KMS-11 (cell line): ENCODE measurements at regions not wholly inside any gene's neighbourhood (a gene's known extent, or its start where the extent isn't known, plus 50 kb on each side); places are given as distances from the start of the nearest gene placed in this dataset.
"Not testable (repeated sequence)": the region's sequence is repeated elsewhere in the genome, so short reads cannot be mapped to it uniquely, and the experiment has no call there.

Source experiments
- H2AFZ ChIP-seq: fragments of 200-600 bp; sonication (generic); 2 replicates; pipeline ENCODE4 v1.6.1; 2016; ENCODE audit warnings: antibody characterized with exemption, mixed run types, low read depth
- H3K27ac ChIP-seq: fragments of 200-600 bp; sonication (generic); 2 replicates; pipeline ENCODE4 v1.6.1; 2016; ENCODE audit warnings: mild to moderate bottlenecking, mixed run types
- H3K27me3 ChIP-seq: fragments of 200-600 bp; sonication (generic); 2 replicates; pipeline ENCODE4 v1.6.1; 2017; ENCODE audit warnings: mild to moderate bottlenecking, low read depth, mixed run types, moderate library complexity; ENCODE audit not compliant: insufficient read depth
- H3K36me3 ChIP-seq: fragments of 200-600 bp; sonication (generic); 2 replicates; pipeline ENCODE4 v1.6.1; 2017; ENCODE audit warnings: mild to moderate bottlenecking, mixed run types; ENCODE audit not compliant: insufficient read depth
- H3K4me1 ChIP-seq: fragments of 200-600 bp; sonication (generic); 2 replicates; pipeline ENCODE4 v1.6.1; 2016; ENCODE audit warnings: mild to moderate bottlenecking, low read depth, mixed run types; ENCODE audit not compliant: poor library complexity, severe bottlenecking
- H3K4me2 ChIP-seq: fragments of 200-600 bp; sonication (generic); 2 replicates; pipeline ENCODE4 v1.7.0; 2016; ENCODE audit warnings: mild to moderate bottlenecking, mixed run types
- H3K4me3 ChIP-seq: fragments of 200-600 bp; sonication (generic); IDR thresholded peaks from 2 replicates; pipeline ENCODE4 v1.6.1; 2017; ENCODE audit warnings: low read depth, low read length, mixed read lengths; ENCODE audit not compliant: insufficient read depth
- H3K79me2 ChIP-seq: fragments of 200-600 bp; sonication (generic); 2 replicates; pipeline ENCODE4 v1.6.1; 2016; ENCODE audit warnings: low read depth, mixed run types; ENCODE audit not compliant: insufficient read depth
- H3K9ac ChIP-seq: fragments of 200-600 bp; sonication (generic); 2 replicates; pipeline ENCODE4 v1.6.1; 2016; ENCODE audit warnings: mild to moderate bottlenecking, mixed run types
- H4K20me1 ChIP-seq: fragments of 200-600 bp; sonication (generic); 2 replicates; pipeline ENCODE4 v1.6.1; 2016; ENCODE audit warnings: mild to moderate bottlenecking, mixed run types; ENCODE audit not compliant: insufficient read depth
- TF ChIP-seq, protein P1 (sequence below): fragments of 200-600 bp; sonication (generic); conservative IDR thresholded peaks from 2 replicates; pipeline ENCODE4 v1.6.1; 2017; ENCODE audit warnings: low read depth, mild to moderate bottlenecking, antibody characterized with exemption, low read length, moderate library complexity, mixed read lengths

DNA sequence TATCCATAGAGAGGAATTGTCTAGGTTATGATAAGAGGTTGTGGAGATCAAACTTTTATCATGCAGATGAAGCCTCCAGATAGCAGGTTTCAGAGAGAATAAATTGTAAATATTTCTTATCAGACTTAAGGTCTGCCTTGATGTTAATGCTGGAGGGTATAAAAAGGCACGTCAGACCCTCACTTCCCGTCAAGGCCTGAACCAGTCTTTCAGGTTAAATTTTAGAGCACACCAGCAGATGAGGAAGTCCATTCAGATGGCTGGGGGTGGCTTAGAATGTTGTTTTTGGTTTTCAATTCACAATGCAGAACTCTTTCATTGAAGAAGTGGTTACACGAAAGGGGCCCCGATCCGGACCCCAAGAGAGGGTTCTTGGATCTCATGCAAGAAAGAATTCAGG lies 144.4 kb upstream of the FBXO11 start:
- Histone ChIP-seq H3K9ac (no peak overlapping the region), H4K20me1 (no peaks in the 10 kb centered on the region), H3K27me3 (no peaks in the 10 kb centered on the region), H3K79me2 (no peaks in the 10 kb centered on the region), H3K27ac (no peak overlapping the region), H3K36me3 (no peaks in the 10 kb centered on the region), H3K4me1 (peaks cover under 1% of the 10 kb centered on the region), H3K4me3 (no peak overlapping the region), H2AFZ (no peak overlapping the region), H3K4me2 (no peak overlapping the region)
- TF ChIP-seq, protein P1, sequence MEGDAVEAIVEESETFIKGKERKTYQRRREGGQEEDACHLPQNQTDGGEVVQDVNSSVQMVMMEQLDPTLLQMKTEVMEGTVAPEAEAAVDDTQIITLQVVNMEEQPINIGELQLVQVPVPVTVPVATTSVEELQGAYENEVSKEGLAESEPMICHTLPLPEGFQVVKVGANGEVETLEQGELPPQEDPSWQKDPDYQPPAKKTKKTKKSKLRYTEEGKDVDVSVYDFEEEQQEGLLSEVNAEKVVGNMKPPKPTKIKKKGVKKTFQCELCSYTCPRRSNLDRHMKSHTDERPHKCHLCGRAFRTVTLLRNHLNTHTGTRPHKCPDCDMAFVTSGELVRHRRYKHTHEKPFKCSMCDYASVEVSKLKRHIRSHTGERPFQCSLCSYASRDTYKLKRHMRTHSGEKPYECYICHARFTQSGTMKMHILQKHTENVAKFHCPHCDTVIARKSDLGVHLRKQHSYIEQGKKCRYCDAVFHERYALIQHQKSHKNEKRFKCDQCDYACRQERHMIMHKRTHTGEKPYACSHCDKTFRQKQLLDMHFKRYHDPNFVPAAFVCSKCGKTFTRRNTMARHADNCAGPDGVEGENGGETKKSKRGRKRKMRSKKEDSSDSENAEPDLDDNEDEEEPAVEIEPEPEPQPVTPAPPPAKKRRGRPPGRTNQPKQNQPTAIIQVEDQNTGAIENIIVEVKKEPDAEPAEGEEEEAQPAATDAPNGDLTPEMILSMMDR: no peak

DNA sequence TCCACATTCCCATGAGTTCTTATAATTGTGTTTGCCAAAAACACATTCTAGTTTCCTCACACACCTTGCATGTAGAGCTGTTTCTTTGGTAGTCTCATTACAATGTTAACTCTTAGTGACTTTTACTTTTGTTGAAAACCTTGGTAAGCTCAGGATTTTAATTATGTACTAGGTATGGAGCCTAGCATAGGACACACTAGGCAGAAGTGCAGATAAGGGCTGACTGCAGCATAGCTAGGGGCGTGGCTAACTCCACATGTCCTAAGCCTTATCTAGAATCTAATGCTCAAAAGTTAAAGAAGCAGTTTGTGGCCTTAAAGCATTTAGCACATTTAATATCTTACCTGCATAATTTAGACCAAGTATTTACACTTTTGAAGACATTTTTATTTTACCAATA lies 153.7 kb upstream of the FBXO11 start:
- Histone ChIP-seq H3K4me3 (no peak overlapping the region), H3K27ac (no peak overlapping the region), H3K9ac (no peak overlapping the region), H3K4me1 (no peaks in the 10 kb centered on the region), H3K27me3 (no peaks in the 10 kb centered on the region), H3K36me3 (no peaks in the 10 kb centered on the region), H4K20me1 (no peaks in the 10 kb centered on the region), H3K79me2 (no peaks in the 10 kb centered on the region), H2AFZ (no peak overlapping the region), H3K4me2 (no peak overlapping the region)
- TF ChIP-seq, protein P1: no peak

DNA sequence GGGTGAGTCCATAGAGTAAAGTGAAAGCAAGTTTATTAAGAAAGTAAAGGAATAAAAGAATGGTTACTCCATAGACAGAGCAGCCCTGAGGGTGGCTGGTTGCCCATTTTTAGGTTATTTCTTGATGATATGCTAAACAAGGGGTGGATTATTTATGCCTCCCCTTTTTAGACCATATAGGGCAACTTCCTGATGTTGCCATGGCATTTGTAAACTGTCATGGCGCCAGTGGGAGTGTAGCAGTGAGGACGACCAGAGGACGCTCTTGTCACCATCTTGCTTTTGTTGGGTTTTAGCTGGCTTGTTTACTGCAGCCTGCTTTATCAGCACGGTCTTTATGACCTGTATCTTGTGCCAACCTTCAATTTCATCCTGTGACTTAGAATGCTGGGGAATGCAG lies 155.4 kb upstream of the FBXO11 start:
- not testable (repeated sequence) for H2AFZ ChIP-seq, H3K27me3 ChIP-seq, H3K27ac ChIP-seq, H3K4me1 ChIP-seq, H3K79me2 ChIP-seq, H3K9ac ChIP-seq, H3K36me3 ChIP-seq, H4K20me1 ChIP-seq, H3K4me3 ChIP-seq, H3K4me2 ChIP-seq

DNA sequence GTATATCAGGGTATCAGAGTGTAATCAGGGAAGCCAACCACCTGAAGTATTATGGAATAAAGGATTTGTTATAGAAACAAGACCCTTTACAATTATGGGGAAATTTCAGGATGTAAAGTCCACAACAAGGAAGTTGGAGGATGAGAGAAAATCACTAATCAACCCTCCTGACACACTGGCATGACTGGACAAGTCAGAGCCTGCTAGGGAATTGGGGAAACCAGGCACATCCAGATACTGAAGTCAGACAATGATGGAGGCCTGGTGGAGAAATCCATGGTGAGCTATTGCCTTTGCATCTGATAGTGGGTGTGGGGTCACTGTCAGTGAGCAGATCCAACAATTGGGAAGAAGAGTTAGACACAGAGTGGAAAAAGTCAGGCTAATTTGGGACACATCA lies 158.8 kb upstream of the FBXO11 start:
- Histone ChIP-seq H3K4me2 (no peak overlapping the region), H3K4me3 (no peak overlapping the region), H3K4me1 (no peaks in the 10 kb centered on the region), H3K79me2 (no peaks in the 10 kb centered on the region), H3K27ac (no peak overlapping the region), H4K20me1 (no peaks in the 10 kb centered on the region), H3K36me3 (no peaks in the 10 kb centered on the region), H2AFZ (no peak overlapping the region), H3K9ac (no peak overlapping the region), H3K27me3 (no peaks in the 10 kb centered on the region)
- TF ChIP-seq, protein P1: no peak

DNA sequence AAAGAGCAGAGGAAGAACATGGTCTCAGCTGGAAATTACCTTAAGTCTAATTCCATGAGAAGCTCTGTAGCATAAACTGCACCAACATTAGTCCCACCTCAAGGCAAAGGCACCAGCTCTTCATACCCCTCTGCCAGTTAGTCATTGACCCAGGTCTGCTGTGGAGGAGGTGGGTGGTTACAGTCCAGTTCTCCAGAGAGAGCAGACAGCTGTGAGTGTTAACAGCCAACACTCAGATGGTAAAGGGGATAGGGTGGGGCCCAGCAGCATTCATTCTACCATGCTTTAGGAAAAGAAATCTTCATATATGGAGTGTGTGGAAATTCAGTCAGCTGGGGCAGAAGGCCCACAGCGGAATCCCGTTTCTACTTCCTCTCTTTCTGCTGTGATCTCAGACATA lies 159.7 kb upstream of the FBXO11 start:
- no peak overlapping the region for H3K4me3 ChIP-seq
- TF ChIP-seq, protein P1: no peak
- no peak overlapping the region for H3K4me2 ChIP-seq
- H4K20me1 ChIP-seq: no peaks in the 10 kb centered on the region
- H3K36me3 ChIP-seq: no peaks in the 10 kb centered on the region
- no peak overlapping the region for H2AFZ ChIP-seq
- H3K79me2 ChIP-seq: no peaks in the 10 kb centered on the region
- H3K27ac ChIP-seq: no peak overlapping the region
- no peaks in the 10 kb centered on the region for H3K27me3 ChIP-seq
- H3K9ac ChIP-seq: no peak overlapping the region
- no peaks in the 10 kb centered on the region for H3K4me1 ChIP-seq
